Left ventricle myocardium inferior (tissue), 1 donor: ENCODE measurements at regions not wholly inside any gene's neighbourhood (a gene's known extent, or its start where the extent isn't known, plus 50 kb on each side); places are given as distances from the start of the nearest gene placed in this dataset.
"Not testable (repeated sequence)": the region's sequence is repeated elsewhere in the genome, so short reads cannot be mapped to it uniquely, and the experiment has no call there.

Source experiments
- DNase-seq: peaks from one replicate; pipeline ENCODE4 v3.0.0-alpha.2; 2020
- H3K27ac ChIP-seq: fragments of 200-600 bp; replicated peaks from 2 replicates; pipeline ENCODE4 v1.8.0; 2021
- H3K27me3 ChIP-seq: fragments of 200-600 bp; 2 replicates; pipeline ENCODE4 v1.8.0; 2021; ENCODE audit warnings: low read depth
- H3K36me3 ChIP-seq: fragments of 200-600 bp; 2 replicates; pipeline ENCODE4 v1.8.0; 2021
- H3K4me1 ChIP-seq: fragments of 200-600 bp; 2 replicates; pipeline ENCODE4 v1.8.0; 2021
- H3K4me3 ChIP-seq: fragments of 200-600 bp; 2 replicates; pipeline ENCODE4 v1.8.0; 2021; ENCODE audit warnings: mild to moderate bottlenecking, moderate library complexity
- H3K9me3 ChIP-seq: fragments of 200-600 bp; replicated peaks from 2 replicates; pipeline ENCODE4 v1.8.0; 2021
- intact Hi-C: fragments of 100-400 bp; cut with micrococcal nuclease; formaldehyde crosslinking; loops from one replicate; pipeline ENCODE4 v1.11.0; 2022
- TF ChIP-seq, protein P1 (sequence below): fragments of 200-600 bp; IDR thresholded peaks from 2 replicates; pipeline ENCODE4 v1.8.0; 2021; ENCODE audit warnings: antibody characterized with exemption, mild to moderate bottlenecking, borderline replicate concordance
- donor health status: DM: no; HTN: yes; CAD: no; lungs with severe emphysema.

DNA sequence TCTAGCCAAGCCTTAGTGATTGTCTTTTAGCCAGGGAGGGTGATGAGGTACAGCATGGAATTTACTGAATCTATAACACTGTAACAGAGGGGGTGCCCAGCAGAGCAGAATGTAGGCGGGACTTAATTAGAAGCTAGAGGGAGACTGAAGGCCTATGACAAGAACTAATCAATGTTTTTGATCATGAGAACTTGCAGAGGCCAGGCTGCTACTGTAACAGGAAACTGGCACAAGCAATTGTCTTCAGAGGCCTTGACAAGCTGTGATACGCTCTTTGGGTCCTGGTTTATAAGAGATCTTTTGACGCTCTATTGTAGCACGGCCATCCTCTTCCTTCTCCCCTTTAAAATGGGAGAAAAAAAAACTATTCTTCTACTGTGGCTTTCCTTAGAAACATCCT, 1297.3 kb downstream of the JRKL start:
- H3K27me3 ChIP-seq = no peaks in the 10 kb centered on the region
- H3K27ac ChIP-seq = no peak overlapping the region
- H3K36me3 ChIP-seq = no peaks in the 10 kb centered on the region
- TF ChIP-seq, protein P1, sequence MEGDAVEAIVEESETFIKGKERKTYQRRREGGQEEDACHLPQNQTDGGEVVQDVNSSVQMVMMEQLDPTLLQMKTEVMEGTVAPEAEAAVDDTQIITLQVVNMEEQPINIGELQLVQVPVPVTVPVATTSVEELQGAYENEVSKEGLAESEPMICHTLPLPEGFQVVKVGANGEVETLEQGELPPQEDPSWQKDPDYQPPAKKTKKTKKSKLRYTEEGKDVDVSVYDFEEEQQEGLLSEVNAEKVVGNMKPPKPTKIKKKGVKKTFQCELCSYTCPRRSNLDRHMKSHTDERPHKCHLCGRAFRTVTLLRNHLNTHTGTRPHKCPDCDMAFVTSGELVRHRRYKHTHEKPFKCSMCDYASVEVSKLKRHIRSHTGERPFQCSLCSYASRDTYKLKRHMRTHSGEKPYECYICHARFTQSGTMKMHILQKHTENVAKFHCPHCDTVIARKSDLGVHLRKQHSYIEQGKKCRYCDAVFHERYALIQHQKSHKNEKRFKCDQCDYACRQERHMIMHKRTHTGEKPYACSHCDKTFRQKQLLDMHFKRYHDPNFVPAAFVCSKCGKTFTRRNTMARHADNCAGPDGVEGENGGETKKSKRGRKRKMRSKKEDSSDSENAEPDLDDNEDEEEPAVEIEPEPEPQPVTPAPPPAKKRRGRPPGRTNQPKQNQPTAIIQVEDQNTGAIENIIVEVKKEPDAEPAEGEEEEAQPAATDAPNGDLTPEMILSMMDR = no peak
- DNase-seq = no peak
- no peak overlapping the region for H3K4me3 ChIP-seq
- peaks cover 20% of the 10 kb centered on the region for H3K4me1 ChIP-seq
- H3K9me3 ChIP-seq = no peaks in the 10 kb centered on the region
- intact Hi-C loops = no loop called here

DNA sequence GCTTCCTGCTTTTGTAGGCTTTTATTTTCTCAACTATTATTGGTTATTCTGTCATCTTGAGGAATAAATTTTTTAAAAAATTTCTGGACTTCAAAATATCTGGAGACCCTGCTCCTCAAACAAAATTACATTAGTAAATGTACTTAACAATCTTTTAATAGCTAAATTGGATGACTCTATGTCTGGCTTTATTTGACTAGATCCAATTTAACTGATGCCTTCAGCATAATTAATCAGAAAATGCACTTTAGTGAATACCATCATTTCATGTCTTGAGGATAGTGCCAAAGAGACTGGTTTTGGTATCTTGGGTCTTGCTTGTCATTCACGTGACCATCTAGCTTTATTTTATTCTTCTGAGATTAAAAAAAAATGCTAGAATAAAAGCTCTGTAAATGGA, 1301.2 kb downstream of the JRKL start:
- intact Hi-C loops = no loop called here
- H3K4me3 ChIP-seq = no peak overlapping the region
- peaks cover 21% of the 10 kb centered on the region for H3K9me3 ChIP-seq
- no peaks in the 10 kb centered on the region for H3K36me3 ChIP-seq
- TF ChIP-seq, protein P1 = no peak
- H3K27me3 ChIP-seq = no peaks in the 10 kb centered on the region
- no peaks in the 10 kb centered on the region for H3K4me1 ChIP-seq
- no peak overlapping the region for H3K27ac ChIP-seq
- no peak for DNase-seq

DNA sequence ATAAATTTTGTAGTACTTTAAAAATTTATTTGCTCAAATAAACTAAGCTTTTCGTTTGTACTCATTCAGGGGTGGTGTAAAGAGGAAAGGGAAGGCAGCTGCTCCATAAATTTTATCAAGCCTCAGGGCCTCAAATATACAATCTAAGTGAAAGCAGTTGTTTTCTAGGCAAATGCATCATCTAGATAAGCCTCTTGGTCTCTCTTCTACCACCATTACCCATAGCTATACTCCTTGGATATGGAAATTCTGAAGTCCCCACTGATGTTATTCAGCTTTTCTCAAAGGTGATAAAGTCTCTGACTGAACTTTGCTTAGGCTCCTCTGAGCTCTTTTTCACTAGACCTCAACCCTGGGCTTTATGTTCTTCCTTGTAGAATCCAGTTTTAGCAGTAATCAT, 1313.1 kb downstream of the JRKL start:
- H3K27me3 ChIP-seq = no peaks in the 10 kb centered on the region
- no peak overlapping the region for H3K4me3 ChIP-seq
- no peaks in the 10 kb centered on the region for H3K36me3 ChIP-seq
- intact Hi-C loops = no loop called here
- H3K9me3 ChIP-seq = no peaks in the 10 kb centered on the region
- no peak for DNase-seq
- no peaks in the 10 kb centered on the region for H3K4me1 ChIP-seq
- H3K27ac ChIP-seq = no peak overlapping the region
- TF ChIP-seq, protein P1 = no peak

DNA sequence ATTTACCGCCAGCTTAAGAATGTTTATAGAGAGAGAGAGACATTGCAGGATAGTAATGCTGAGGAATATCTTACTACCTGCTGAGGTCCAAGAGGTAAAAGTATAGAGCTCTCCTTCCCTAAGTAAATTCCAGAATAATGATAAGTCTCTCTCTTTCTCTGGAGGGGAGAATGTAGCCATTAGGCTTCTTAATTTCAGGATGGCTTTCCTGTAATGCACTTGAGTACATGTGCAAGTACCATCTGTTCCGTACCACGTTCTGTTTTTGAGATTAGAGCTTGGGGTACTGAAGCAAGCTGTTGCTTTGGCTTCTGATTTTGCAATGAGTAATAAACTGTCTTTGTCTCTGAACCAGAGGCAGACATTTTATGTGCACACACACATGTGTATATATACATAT, 1314.0 kb downstream of the JRKL start:
- DNase-seq = no peak
- Histone ChIP-seq H3K27ac (no peak overlapping the region), H3K9me3 (no peaks in the 10 kb centered on the region), H3K36me3 (no peaks in the 10 kb centered on the region), H3K27me3 (no peaks in the 10 kb centered on the region), H3K4me1 (no peaks in the 10 kb centered on the region), H3K4me3 (no peak overlapping the region)
- intact Hi-C loops = no loop called here
- TF ChIP-seq, protein P1 = no peak

DNA sequence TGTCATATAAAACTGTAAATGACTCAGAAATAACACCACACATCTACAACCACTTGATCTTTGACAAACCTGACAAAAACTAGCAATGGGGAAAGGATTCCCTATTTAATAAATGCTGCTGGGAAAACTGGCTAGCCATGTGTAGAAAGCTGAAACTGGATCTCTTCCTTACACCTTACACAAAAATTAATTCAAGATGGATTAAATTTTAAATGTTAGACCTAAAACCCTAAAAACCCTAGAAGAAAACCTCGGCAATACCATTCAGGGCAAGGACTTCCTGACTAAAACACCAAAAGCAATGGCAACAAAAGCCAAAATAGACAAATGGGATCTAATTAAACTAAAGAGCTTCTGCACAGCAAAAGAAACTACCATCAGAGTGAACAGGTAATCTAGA, 1315.3 kb upstream of the CNTN5 start:
- intact Hi-C loops, H3K4me1 ChIP-seq, H3K4me3 ChIP-seq, H3K9me3 ChIP-seq, DNase-seq, H3K27ac ChIP-seq, H3K27me3 ChIP-seq, H3K36me3 ChIP-seq: not testable (repeated sequence)

DNA sequence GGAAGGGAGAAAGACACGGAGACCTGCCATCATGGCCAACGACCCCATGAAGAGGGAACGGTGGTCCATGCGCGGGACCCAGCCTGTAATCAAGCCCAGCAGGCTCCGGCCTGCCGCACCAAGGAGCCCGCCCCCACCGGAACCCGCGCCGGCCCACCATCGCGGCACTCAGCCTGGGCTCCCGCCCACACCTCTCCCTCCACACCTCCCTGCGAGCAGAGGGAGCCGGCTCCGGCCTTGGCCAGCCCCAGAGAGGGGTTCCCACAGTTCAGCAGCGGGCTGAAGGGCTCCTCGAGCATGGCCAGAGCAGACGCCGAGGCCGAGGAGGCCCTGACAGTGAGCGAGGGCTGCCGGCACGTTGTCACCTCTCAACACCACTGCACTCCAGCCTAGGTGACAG, 1302.8 kb upstream of the CNTN5 start:
- no peak overlapping the region for H3K27ac ChIP-seq
- H3K27me3 ChIP-seq = no peaks in the 10 kb centered on the region
- TF ChIP-seq, protein P1 = no peak
- H3K4me1 ChIP-seq = no peaks in the 10 kb centered on the region
- no peaks in the 10 kb centered on the region for H3K9me3 ChIP-seq
- H3K4me3 ChIP-seq = no peak overlapping the region
- intact Hi-C loops = no loop called here
- DNase-seq = no peak
- no peaks in the 10 kb centered on the region for H3K36me3 ChIP-seq
